NCI-H345 (cell line): ENCODE measurements at regions not wholly inside any gene's neighbourhood (a gene's known extent, or its start where the extent isn't known, plus 50 kb on each side); places are given as distances from the start of the nearest gene placed in this dataset.
"Not testable (repeated sequence)": the region's sequence is repeated elsewhere in the genome, so short reads cannot be mapped to it uniquely, and the experiment has no call there.

Experiments used
- DNase-seq: peaks from one replicate; lab custom pipeline; 2025; lab: John Stamatoyannopoulos, UW

GRCh38 chr4:66602622-66603021 lies 932.3 kb upstream of the EPHA5 start:
- no peak for DNase-seq

DNA sequence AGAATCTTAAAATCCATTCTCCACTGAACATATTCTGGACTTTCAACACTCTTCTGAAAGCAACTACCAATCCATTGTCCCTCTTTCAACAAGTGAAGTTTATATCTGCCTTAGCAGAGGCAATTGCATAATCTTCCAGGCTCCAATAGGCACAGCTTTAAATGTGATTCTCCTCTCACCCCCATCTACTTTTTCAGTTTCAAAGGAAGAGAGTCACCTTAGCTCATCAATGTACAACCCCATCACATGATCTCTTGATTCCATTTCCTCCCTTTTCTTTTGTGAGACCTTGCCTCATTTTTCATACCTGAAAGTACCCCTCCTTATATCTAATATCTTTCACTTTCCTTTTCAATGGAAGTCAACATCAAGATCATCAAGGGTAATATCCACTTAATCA lies 921.7 kb upstream of the EPHA5 start:
- DNase-seq, result no peak

DNA sequence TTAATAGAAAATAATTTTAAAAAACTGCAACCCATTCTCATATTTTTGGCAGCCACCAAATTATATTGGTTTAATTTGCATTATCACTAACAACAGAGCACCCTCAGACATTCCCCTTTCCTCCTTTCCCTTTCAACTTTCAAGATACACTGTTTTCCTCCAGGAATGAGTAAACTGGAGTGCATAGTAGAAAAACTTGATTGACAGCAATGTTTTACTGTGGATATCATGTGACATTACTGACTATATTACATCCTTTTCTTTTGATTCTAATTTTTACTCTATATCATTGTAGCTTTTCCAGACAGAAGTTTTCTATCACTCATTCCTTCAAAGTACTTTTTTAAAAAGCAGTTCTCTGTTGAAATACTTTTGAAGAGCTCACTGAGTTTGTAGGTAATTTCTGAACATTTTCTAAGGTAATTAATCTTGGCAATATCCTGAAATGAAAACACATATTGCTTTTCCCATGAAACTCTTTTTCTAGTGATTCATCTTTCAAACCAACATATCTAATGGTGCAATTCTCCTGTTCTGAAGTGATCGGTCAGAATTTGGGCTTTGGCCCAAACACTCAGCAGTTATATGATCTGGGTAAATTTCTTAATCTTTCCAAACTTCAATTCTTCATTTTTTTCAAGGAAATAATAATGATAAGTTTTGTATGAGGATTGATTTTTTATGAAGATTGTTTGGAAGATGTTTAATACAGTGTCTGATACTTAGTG lies 920.4 kb upstream of the EPHA5 start:
- DNase-seq, result no peak

- DNase-seq, result no peak
These were observed 918.9 kb upstream of the EPHA5 start for GRCh38 chr4:66589183-66589582.

DNA sequence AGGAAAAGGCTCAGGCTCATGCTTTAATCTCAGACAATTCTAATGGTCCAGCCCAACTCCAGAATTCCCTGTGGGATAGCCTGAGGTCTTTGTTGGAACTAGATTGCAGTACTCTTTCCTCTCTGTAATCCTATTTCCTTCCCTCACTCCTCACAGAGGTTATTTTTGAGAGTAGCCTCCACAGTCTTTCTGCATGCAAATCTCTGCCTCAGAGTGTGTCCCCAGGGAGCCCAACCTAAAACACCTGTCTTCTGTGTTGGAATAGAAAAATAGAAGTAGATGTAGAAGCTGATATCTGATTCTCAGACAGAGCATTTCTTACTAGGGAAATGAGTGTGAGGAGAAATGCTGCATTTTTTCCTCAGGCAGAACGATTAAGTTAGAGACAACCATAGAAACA lies 915.5 kb upstream of the EPHA5 start:
- DNase-seq, result peak; percentile 46

DNA sequence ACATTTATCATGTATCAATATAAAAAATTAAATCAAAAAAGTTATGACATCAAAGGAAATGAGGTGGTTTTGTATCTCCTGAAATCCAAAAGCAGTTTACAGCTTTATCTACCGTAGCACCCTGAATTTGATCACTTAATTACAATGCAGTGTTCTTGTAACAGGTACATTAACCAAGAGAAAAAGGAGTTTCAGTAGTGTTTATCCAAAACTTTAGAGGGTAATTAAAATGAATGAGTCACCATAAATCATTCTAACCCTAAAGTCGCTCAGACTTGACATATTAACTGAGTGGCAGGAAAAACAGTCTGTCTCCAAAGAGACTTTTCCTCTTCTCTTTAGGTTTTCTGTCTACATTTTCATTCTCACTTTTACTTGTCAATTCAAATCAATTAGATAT lies 907.6 kb upstream of the EPHA5 start:
- DNase-seq, result no peak

DNA sequence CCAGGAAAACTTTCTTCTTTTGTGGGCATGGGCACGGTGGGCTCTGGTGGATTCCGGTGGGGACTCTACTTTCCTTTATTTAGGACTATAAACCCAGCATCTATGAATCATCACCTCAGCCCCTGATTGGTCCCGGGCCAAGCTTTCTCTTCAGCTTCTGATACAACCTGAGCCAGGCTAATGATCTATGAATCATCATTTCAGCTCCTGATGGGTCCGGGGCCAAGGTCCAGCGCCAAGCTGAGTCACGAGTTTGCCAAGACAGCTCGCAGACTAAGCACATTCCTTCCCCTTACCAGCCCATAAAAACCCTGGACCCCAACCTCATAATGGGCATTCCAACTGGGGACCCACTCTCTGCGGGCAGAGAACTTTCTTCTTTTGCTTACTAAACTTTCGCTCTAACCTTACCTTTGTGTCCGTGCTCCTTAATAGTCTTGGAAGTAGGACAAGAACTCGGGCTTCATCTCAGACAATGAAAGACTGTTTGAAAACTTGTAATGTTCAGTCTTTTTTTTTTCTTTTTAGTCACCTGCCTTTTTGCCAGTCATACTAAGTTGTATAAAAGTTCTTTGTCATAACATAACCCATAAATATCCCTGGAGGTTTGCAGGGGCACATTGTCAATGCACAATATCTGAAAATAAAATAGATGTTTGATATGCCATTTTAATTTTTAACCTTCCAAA lies 904.9 kb upstream of the EPHA5 start:
- DNase-seq, result no peak

DNA sequence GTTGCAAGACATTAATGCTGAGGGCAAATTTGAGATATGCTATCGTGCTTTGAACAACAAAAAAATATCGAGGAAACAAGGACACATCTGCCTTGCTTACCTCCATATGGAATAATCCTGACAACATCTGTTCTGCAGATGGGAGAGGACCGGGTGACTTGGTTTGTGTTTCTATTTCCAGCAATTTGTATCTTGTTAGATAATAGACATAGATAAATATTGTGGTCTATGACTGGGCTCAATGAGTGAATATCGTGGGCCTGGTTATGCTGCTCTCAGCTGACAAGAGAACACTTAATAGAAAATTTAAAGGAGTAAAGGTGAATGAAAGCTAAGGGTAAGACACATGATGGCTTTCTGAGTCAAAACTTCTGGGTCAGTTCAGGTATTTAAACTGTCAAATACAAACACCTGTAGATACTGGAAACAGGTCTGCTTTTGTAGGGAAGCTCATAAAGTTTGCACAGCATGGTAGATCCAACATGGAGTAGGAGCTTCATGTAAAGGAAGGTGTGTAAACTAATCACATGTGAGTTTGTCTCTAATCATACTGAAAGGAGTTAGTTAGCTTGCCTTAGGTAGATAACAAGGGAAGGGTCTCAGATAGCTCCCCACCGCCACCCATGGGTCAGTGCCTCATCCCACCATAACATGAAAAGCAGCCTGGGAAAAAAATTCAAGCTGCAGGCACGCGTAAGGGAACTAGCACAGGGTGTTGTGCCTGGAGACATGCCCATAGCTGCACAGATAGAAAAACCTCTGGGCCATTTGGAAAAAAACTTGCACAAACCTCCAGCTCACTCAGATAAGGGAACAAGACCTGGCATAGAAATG lies 904.1 kb upstream of the EPHA5 start:
- DNase-seq, result no peak

DNA sequence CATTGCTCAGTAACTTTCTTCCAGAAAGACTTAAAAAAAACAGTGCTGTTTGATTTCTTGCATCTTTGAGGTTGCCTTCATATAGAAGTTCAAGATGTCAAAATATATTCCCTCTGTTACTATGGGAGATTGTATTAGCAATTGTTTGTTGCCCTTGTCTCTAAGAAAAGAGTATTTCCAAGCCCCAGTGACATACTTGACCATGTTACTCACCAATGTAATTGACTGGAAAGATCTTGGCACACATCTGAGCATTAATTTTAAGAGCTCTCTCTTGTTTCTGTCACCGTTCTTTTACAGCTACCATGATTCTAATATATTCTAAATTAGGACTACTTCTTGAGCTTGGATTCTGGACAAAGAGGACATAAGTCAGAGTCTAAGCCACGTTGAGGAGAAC lies 902.7 kb upstream of the EPHA5 start:
- DNase-seq, result no peak

- no peak for DNase-seq
These were observed 900.9 kb upstream of the EPHA5 start for GRCh38 chr4:66571145-66571695.

GRCh38 chr4:66569228-66569627 lies 898.9 kb upstream of the EPHA5 start:
- no peak for DNase-seq

- no peak for DNase-seq
These were observed 898.1 kb upstream of the EPHA5 start for GRCh38 chr4:66568431-66568830.

- DNase-seq, result no peak
These were observed 897.7 kb upstream of the EPHA5 start for GRCh38 chr4:66568001-66568400.

DNA sequence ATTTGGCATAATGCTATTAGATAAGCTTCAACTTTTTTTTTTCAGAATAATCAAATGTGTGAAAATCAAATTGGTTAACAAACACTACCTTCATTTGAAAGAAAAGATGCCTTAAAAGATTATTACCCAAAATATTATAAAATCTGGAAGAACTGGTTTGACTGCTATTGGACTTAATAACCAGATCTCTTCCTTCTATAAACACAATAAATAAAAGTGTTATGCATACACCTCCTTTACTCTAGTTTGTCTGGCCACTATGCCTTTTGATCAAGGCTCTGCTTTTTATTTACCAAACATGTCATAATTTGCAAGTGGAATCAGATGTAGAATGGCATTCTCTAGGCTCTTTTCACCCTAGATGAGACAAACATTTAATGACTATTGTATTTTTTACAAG lies 897.3 kb upstream of the EPHA5 start:
- no peak for DNase-seq

GRCh38 chr4:66565801-66566200 lies 895.5 kb upstream of the EPHA5 start:
- DNase-seq, result no peak

GRCh38 chr4:66564901-66565651 lies 894.8 kb upstream of the EPHA5 start:
- peak; percentile 19 for DNase-seq

- no peak for DNase-seq
These were observed 892.1 kb upstream of the EPHA5 start for GRCh38 chr4:66562276-66562806.

DNA sequence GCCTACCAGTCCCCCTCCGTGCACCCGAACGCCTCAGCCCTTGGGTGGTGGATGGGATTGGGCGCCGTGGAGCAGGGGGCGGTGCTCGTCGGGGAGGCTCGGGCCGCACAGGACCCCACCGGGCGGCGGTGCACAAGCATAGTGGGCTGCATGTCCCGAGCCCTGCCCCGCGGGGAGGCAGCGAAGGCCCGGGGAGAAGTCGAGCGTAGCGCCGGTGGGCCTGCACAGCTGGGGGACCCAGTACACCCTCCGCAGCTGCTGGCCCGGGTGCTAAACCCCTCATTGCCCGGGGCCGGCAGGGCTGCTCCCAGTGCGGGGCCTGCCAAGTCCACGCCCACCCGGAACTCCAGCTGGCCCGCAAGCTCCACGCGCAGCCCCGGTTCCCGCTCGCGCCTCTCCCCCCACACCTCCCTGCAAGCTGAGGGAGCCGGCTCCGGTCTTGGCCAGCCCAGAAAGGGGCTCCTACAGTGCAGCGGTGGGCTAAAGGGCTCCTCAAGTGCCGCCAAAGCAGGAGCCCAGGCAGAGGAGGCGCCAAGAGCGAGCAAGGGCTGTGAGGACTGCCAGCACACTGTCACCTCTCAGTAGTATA lies 891.3 kb upstream of the EPHA5 start:
- DNase-seq, result not testable (repeated sequence)

- no peak for DNase-seq
These were observed 888.4 kb upstream of the EPHA5 start for GRCh38 chr4:66558651-66559050.

- no peak for DNase-seq
These were observed 886.5 kb upstream of the EPHA5 start for GRCh38 chr4:66556651-66557278.

GRCh38 chr4:66555301-66555700 lies 885.0 kb upstream of the EPHA5 start:
- DNase-seq, result no peak
